ENCODE measurements at regions not wholly inside any gene's neighbourhood (a gene's known extent, or its start where the extent isn't known, plus 50 kb on each side); places are given as distances from the start of the nearest gene placed in this dataset.

DNA sequence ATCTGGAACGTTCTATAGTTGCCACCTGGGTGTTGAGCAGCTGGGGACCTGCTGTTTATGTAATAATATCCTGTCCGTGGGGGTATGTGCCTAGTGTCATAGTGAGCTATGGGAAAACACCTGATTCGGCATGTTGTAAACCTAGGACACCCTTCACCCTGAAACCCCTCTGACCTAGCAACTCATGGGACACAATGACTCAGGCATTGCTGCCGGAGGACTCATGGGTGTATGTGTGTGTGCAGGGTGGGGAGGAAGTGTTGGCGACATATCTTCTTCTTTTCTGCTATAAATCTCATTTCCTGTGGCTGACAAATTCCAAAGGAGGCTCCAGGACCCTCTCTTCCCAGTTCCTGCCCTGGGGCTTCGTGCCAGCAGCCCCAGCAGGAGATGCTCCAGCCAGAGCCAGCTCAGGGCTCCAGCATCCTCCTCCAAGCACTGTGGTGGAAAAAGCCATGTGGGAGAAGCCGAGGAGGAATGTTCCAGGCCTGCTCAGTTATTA, 77.0 kb upstream of the PODXL start:
- TF ChIP-seq, protein P1, sequence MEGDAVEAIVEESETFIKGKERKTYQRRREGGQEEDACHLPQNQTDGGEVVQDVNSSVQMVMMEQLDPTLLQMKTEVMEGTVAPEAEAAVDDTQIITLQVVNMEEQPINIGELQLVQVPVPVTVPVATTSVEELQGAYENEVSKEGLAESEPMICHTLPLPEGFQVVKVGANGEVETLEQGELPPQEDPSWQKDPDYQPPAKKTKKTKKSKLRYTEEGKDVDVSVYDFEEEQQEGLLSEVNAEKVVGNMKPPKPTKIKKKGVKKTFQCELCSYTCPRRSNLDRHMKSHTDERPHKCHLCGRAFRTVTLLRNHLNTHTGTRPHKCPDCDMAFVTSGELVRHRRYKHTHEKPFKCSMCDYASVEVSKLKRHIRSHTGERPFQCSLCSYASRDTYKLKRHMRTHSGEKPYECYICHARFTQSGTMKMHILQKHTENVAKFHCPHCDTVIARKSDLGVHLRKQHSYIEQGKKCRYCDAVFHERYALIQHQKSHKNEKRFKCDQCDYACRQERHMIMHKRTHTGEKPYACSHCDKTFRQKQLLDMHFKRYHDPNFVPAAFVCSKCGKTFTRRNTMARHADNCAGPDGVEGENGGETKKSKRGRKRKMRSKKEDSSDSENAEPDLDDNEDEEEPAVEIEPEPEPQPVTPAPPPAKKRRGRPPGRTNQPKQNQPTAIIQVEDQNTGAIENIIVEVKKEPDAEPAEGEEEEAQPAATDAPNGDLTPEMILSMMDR (IDR thresholded peaks at IDR 0.05): no peak
- no peak for TF ChIP-seq POLR2A (IDR thresholded peaks at IDR 0.05)

Data from body of pancreas (tissue), 4 donors.